ENCODE measurements at regions not wholly inside any gene's neighbourhood (a gene's known extent, or its start where the extent isn't known, plus 50 kb on each side); places are given as distances from the start of the nearest gene placed in this dataset.

DNA sequence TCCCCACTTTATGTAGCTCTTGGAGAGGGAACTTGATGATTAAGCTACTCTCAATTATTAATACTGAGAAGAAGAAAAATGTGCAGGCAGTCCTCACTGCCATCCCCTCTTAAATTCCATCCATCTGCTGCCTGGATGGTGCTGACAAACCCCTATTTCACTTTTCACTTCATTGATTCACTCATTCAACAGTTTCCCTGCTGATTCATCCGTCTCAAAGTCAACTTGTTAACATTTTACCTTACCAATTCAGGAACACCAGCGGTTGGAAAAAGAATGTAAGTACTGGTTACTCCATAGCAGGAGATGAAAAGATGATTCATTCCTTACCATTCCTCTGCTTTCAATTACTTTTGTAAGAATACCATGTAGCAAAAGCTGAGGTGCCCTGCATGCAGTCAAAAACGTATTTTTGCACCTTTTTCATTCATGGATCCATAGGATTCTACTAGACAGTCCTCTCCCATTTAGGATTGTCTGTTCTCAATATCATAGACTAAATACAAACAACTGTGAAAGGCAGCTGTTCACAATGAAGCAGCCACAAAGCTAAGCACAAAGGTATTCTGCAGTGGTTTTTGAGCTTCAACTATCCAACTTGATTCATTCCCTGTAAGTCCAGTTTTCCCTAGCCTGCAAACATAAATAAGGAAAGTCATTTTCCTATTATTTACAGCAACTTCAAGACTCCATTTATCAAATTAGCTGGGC, 262.0 kb downstream of the MREG start:
- Mint-ChIP-seq H3K4me3 (ENCODE audit: unreplicated experiment) (no peak overlapping the region), H3K4me1 (ENCODE audit: low read depth, unreplicated experiment) (peaks cover 1% of the 10 kb centered on the region), H3K27me3 (ENCODE audit: unreplicated experiment) (no peaks in the 10 kb centered on the region), H3K36me3 (ENCODE audit: unreplicated experiment) (no peaks in the 10 kb centered on the region), H3K27ac (ENCODE audit: unreplicated experiment) (no peak overlapping the region), H3K9me3 (ENCODE audit: unreplicated experiment) (no peaks in the 10 kb centered on the region)
- TF ChIP-seq, protein P1, sequence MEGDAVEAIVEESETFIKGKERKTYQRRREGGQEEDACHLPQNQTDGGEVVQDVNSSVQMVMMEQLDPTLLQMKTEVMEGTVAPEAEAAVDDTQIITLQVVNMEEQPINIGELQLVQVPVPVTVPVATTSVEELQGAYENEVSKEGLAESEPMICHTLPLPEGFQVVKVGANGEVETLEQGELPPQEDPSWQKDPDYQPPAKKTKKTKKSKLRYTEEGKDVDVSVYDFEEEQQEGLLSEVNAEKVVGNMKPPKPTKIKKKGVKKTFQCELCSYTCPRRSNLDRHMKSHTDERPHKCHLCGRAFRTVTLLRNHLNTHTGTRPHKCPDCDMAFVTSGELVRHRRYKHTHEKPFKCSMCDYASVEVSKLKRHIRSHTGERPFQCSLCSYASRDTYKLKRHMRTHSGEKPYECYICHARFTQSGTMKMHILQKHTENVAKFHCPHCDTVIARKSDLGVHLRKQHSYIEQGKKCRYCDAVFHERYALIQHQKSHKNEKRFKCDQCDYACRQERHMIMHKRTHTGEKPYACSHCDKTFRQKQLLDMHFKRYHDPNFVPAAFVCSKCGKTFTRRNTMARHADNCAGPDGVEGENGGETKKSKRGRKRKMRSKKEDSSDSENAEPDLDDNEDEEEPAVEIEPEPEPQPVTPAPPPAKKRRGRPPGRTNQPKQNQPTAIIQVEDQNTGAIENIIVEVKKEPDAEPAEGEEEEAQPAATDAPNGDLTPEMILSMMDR (IDR thresholded peaks at IDR 0.05; ENCODE audit: partially characterized antibody, unreplicated experiment), result no peak
- DNase-seq, result no peak

DNA sequence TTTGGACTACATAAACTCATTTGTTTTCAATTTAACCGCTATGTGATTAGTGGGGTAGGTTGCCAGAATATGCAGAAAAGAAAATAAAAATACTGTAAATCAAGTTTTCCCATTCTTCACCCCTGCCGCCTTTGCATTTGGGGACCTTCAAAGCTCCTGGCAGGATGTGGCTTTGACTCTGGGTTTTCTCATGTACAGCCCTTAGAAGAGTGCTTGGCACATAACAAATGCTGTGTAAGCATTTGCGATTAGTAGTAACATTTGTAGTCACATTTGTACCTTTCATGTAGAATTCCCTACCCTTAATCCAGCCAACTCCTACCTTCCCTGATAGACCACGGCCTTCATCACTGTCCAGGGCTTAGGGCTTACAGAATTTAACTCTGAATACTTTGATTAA, 262.6 kb downstream of the MREG start:
- Mint-ChIP-seq H3K4me3 (ENCODE audit: unreplicated experiment) (no peak overlapping the region), H3K9me3 (ENCODE audit: unreplicated experiment) (no peaks in the 10 kb centered on the region), H3K4me1 (ENCODE audit: low read depth, unreplicated experiment) (no peaks in the 10 kb centered on the region)

DNA sequence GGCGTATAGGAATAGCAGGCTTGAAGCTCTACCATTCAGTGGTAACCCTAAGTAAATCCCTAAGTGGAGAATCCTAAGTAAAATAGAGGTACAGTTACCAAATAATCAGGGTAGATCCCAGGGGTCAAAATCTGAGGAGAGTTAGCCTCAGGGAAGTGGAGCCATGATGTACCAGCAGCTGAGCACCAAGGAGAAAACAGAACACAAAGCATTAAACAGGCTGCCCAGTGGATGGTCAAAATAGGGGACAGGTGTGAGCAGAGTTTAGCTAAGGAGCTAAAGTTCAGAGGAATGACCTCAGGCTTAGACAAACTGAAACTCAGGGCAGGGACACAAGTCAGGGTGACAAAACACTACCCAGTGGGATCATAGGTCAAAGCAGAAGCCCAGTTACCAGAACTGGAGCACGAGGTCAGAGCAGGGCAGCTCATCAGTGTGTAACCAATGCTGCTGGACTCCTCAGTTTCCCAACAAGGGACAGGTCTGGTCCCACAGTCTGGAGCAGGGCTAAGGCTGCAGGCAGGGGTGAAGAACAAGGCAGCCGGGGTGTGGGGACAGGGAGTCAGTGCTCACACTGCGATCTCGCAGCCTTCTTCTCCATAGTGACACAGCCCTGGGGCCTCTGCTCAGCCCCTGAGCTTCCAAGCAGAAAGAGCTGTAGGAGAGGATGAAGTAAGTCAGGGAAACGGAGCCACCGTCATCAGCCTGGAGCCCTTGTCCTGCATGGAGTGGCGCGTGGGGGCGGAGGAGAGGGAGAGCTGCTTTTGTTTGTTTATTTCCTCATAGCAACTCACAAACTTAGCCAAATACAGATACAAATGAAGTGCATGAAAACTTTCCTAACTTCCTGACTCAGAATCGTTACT, 264.0 kb downstream of the MREG start:
- Mint-ChIP-seq H3K4me1 (ENCODE audit: low read depth, unreplicated experiment) (no peaks in the 10 kb centered on the region), H3K36me3 (ENCODE audit: unreplicated experiment) (no peaks in the 10 kb centered on the region), H3K27ac (ENCODE audit: unreplicated experiment) (no peak overlapping the region), H3K9me3 (ENCODE audit: unreplicated experiment) (peaks cover 5% of the 10 kb centered on the region), H3K27me3 (ENCODE audit: unreplicated experiment) (no peaks in the 10 kb centered on the region), H3K4me3 (ENCODE audit: unreplicated experiment) (no peak overlapping the region)
- TF ChIP-seq, protein P1 (IDR thresholded peaks at IDR 0.05; ENCODE audit: partially characterized antibody, unreplicated experiment), result no peak
- DNase-seq, result no peak

More for the DNA sequence above, 262.6 kb downstream of the MREG start:
- Mint-ChIP-seq H3K27me3 (ENCODE audit: unreplicated experiment) (no peaks in the 10 kb centered on the region), H3K36me3 (ENCODE audit: unreplicated experiment) (no peaks in the 10 kb centered on the region), H3K27ac (ENCODE audit: unreplicated experiment) (no peak overlapping the region)
- TF ChIP-seq, protein P1 (IDR thresholded peaks at IDR 0.05; ENCODE audit: partially characterized antibody, unreplicated experiment), result no peak
- no peak for DNase-seq

DNA sequence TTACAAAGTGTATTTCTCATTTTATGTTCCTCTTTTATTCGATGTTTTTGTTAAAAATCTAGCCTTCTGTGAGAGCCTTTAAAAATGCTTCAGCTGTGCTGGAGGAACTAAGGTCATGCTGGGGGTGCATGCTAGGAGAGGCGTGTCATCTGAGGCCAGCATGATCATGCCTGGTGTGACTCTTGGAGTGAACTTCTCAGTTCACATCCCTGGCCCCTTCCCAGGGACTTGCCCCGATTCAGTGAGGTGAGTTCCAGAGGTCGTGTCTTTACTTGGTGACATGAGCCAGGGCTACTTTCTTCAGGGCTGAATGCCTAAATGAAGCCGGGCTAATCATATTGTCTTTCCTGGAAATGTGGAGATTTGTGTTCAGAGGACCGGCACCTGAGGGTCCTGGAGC, 264.9 kb downstream of the MREG start:
- peaks cover 5% of the 10 kb centered on the region for H3K9me3 Mint-ChIP-seq (ENCODE audit: unreplicated experiment)
- TF ChIP-seq, protein P1 (IDR thresholded peaks at IDR 0.05; ENCODE audit: partially characterized antibody, unreplicated experiment), result no peak
- no peaks in the 10 kb centered on the region for H3K36me3 Mint-ChIP-seq (ENCODE audit: unreplicated experiment)

More for the DNA sequence above, 264.9 kb downstream of the MREG start:
- no peak for DNase-seq
- no peak overlapping the region for H3K27ac Mint-ChIP-seq (ENCODE audit: unreplicated experiment)
- H3K27me3 Mint-ChIP-seq (ENCODE audit: unreplicated experiment), result no peaks in the 10 kb centered on the region
- H3K4me3 Mint-ChIP-seq (ENCODE audit: unreplicated experiment), result no peak overlapping the region
- H3K4me1 Mint-ChIP-seq (ENCODE audit: low read depth, unreplicated experiment), result no peaks in the 10 kb centered on the region
